ENCODE measurements at regions not wholly inside any gene's neighbourhood (a gene's known extent, or its start where the extent isn't known, plus 50 kb on each side); places are given as distances from the start of the nearest gene placed in this dataset.

DNA sequence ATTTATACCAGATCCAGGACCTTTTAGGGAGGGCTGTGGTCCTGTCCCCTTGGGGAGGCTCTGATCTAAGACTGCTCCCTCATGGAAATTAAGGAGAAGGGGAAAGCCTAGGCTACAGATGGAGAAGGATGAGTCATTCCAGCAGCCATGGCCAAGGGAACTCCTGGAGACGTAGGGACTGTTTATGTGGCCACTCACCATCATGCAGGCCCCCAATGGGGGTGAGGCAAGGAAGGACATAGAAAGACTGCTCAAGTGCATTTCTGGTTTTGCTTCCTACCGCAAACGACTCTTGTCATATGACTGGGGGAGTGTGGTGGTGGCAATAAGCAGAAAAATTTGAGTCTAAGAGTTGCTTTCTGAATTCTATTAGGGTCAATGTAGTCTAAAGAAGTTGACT, 54.0 kb upstream of the CYP1B1 start:
- DNase-seq, result no peak
- ATAC-seq, result no peak
- intact Hi-C loops (cut with DNase I, micrococcal nuclease), result loop anchor here in 1 of 2 donors (10.0 kb wide), 1 partner anchor 145 kb away; no protein-coding TSS in a partner anchor

DNA sequence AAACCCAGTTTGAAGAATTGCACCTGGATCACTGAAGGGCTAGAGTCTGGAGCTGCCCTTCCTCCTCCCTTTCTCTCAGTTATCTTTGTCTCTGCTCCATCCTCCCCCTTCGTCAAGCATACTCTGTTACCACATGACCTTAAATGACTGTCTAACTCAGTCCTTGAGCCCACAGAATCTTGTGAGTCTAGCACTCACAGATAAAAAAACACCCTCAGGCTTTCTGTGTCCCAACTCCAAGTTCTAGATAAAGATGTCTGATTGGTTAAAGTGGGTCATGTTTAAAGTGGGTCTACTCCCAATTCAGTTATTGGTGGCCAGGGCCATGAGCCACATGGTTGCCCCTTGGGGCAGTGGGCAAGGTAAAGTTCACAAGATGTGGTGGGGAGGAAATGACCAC, 53.5 kb upstream of the CYP1B1 start:
- ATAC-seq (no peak), DNase-seq (no peak)
- intact Hi-C loops (cut with DNase I, micrococcal nuclease), result loop anchor here in 1 of 2 donors (10.0 kb wide), 1 partner anchor 145 kb away; no protein-coding TSS in a partner anchor

DNA sequence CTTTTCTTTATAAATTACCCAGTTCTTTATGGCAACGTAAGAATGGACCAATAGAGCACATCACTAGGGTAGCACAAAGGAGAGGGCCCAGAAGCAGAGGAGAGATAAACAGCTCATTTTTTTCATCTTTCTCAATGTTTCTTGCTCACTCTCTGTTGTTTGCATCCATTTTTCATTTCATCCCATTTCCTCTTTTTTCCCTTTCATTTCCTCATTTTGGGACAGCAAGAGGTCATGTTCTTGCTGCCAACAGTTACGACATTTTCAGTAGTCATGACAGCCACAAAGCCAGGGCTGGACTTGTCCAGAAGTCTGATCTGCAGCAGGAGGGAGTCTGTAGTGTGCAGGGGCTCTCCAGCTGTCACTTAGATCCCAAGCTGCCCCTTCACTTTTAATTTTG, 52.7 kb upstream of the CYP1B1 start:
- DNase-seq, result no peak
- no peak for ATAC-seq
- intact Hi-C loops (cut with DNase I, micrococcal nuclease), result loop anchor here in 1 of 2 donors (10.0 kb wide), 1 partner anchor 144 kb away; no protein-coding TSS in a partner anchor

DNA sequence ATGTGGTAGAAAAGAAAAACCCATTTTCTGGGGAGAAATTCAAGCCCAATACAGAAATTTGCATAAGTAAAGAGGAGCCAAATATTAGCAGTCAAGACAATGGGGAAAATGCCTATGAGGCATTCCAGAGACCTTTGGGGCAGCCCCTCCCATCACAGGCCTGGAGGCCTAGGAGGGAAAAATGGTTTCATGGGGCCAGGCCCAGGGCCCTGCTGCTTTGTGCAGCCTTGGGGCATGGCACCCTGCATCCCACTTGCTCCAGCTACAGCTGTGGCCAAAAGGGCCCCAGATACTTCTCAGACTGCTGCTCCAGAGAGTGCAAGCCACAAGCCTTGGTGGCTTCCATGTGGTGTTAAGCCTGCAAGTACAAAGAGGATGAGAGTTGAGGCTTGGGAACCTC, 51.3 kb upstream of the CYP1B1 start:
- intact Hi-C loops (cut with DNase I, micrococcal nuclease), result loop anchor here in 1 of 2 donors (10.0 kb wide), 1 partner anchor 142 kb away; no protein-coding TSS in a partner anchor
- ATAC-seq (no peak), DNase-seq (no peak)

DNA sequence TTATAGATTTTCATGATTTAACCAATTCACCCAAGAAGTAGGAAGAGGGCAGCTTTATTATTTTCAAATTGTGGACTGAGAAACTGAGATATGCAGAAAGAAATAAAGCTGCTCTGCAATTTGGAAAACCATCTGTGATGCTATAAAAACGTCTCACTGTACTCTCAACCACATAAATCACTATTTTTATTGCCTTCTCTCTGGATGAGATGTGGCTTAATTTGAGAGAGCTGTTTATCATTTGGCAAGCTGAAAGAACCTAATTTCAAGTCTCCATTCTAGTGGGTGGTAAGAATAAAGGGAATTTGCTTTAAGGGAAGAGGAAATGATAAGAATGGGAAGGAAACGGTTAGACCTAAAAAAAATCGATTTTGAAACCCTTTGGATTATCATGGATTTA, 49.9 kb upstream of the CYP1B1 start:
- intact Hi-C loops (cut with DNase I, micrococcal nuclease), result loop anchor here in 1 of 2 donors (10.0 kb wide), 1 partner anchor 141 kb away; no protein-coding TSS in a partner anchor
- DNase-seq (no peak), ATAC-seq (peak; percentile 48)
